Tongue (tissue), 1 donor: ENCODE measurements at regions not wholly inside any gene's neighbourhood (a gene's known extent, or its start where the extent isn't known, plus 50 kb on each side); places are given as distances from the start of the nearest gene placed in this dataset.
"Not testable (repeated sequence)": the region's sequence is repeated elsewhere in the genome, so short reads cannot be mapped to it uniquely, and the experiment has no call there.

ENCODE experiments used
- DNase-seq: peaks from one replicate; pipeline ENCODE4 v3.0.0-alpha.2; 2015

DNA sequence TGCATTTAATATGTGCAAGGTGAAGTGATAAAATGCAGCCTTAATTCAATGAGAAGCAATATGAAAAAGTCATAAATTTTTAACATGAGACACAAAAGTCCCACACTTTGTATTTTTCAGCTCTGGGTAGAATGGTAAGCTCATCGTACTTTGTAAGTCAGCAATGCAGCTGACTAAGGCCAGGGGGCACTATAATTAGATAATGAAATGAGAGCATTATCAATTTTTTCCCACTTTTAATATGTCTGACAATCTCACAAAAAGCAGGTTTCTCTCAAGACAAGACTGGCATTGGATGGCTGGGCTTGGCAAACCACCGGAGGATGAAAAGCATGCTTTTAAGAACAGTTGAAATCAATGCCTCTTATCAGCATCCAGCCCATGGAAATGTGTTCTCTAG lies 162.8 kb downstream of the FAM174A start:
- DNase-seq = no peak

DNA sequence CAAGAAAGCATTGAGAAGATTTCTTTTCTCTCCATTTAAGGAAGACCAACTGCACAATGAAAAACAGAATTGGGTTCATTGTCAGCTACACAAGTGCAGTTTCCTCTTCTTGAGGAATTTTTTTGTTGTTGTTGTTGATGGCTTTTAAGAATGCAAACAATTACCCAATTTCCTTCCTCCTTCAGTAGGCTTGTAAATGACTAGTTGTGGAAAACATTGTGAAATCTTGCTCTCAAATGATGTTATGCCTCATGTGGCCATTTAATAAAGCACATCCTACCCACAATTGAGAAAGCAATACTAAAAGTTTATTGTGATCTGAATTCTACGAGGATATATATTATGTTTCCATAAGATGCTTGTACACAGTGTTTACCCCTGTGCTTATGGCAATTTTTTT lies 171.6 kb downstream of the FAM174A start:
- DNase-seq = no peak

DNA sequence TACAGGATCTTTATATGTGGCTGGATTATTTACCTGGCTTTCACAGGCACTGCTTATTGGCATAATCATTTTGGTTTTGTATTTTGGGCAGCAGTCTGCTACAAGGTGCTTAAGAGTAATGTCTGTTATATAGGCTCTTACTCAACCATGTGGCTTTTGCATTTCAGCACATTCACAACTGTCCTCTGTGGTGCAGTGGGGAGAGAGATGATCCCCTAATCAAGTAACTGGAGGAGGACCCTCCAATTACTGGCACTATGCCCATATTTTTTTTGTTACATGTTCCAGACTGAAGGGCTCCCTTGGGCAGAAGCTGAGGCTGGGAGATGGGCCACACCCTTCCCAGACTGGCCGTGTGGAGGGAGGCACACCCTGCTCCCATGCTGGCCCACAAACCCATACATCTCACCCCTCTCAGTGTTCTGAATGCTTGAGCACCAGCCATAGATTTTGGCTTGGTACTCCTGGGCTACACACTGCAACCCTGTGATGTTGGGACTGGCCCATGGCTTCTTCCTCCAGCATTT lies 173.5 kb downstream of the FAM174A start:
- no peak for DNase-seq

DNA sequence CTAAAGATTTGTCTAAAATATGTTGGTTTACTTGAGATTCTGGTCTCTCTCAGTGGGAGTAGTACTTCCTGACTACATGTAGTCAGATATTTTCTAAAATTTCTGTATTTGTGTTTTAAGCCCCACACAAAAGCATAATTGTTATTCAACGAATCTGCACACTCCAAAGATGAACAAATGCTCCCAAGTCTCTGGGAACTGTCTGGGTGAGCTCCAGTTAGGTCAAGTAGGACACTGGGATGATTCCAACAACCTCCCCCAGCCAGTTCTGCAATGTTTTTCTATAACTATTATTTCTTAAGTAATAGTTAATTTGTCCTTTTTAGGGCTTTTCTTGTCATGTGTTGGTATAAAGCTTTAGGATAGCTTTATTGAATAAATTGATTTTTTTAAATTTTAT lies 174.6 kb downstream of the FAM174A start:
- no peak for DNase-seq

DNA sequence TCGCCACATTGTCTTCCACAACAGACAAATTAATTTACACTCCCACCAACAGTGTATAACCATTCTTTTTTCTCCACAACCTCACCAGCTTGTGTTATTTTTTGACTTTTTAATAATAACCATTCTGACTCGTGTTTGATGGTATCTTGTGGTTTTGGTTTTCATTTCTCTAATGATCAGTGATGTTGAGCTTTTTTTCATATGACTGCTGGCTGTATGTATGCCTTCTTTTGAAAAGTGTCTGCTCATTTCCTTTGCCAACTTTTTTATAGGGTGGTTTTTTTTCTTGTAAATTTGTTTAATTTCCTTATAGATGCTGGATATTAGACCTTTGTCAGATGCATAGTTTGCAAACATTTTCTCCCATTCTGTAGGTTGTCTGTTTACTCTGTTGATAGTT lies 179.6 kb downstream of the FAM174A start:
- not testable (repeated sequence) for DNase-seq

DNA sequence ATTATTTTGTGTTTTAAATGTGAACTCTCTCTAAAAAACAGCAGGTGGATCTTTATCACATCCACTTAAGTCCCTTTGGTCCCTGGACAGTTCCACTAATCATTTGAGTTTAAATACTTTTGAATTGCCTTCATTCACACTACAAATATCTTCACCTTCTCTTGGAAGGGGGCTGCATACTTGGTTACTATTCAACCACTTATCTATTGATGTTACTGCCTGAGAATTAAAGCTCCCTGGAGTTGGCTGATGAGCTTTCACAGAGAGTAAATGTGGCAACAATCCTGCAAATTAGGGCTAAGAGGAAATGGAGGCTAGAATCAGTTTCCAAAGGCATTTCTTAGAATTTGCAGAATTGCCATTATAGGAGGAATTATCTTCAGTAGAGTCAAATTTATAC lies 180.4 kb downstream of the ST8SIA4 start:
- no peak for DNase-seq

DNA sequence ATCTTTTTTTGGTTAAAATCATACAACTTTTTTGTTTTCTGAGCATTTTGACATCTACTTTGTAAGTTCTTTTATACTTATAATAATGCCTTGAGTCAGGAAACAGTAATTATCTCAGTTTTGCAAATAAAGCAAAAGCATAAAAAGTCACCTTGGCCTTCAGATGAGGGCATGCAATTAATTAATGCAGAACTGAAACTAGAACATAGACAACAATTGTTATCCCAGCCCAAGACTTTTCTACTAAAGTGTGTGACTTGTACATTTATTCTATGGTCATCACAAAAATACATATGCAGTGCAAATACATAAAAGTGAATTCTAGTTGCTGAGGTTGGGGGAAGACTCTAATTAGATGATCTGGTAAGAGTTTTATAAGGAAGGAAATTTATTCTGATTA lies 179.9 kb downstream of the ST8SIA4 start:
- DNase-seq = no peak

DNA sequence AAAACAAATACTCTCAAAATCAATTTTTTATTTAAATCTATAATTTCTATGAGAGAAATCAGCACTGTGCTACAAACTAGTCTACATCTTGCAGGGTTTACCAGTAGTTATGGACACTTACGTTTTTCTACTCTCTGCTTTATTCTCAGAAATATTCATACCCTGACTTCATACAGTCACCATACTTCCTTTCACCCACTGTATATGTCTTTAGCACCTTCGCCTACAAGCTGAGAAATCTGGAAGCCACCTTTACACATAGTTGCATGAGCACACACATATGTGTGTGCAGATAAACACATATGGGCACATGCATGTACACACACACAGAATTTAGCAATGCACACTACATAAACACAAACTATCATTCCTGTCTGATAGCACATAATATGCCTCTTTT lies 177.0 kb downstream of the ST8SIA4 start:
- no peak for DNase-seq

DNA sequence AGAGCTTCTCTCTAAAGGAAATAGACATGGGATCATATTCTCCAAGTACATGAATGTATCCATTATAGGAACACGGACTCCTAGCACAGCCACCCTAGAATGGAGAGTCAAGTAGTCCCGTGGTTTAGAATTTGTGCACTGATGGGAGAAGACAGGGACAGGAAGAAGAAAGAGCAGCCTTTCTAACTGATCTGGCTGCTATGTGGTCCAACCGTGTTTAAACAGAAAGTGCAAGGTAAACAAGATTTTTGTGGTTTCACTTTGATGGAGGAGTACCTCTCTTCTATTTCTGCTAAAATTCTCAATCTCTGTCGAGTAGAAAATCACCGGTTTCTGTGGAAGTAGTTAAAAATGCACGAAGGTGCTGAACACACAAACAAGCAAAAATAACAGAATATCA lies 171.3 kb downstream of the ST8SIA4 start:
- DNase-seq = no peak

DNA sequence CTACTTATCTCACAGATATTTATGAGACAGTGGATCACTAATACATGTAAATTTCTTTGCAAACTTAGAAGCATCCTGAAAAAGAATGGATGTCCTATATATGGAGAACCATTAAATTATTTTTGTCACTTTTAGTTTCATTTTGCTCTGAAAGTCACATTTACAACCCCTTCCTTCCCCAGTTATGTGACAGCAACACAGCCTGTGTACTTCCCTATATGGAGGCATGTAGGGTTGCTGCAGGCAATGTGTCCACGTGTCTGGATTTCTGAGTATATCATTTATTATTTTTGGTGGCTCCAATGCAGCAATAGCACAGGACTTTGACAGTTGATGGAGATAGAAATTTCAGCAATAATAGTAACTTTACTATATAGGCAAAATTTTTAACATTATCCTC lies 156.4 kb downstream of the ST8SIA4 start:
- DNase-seq = no peak

DNA sequence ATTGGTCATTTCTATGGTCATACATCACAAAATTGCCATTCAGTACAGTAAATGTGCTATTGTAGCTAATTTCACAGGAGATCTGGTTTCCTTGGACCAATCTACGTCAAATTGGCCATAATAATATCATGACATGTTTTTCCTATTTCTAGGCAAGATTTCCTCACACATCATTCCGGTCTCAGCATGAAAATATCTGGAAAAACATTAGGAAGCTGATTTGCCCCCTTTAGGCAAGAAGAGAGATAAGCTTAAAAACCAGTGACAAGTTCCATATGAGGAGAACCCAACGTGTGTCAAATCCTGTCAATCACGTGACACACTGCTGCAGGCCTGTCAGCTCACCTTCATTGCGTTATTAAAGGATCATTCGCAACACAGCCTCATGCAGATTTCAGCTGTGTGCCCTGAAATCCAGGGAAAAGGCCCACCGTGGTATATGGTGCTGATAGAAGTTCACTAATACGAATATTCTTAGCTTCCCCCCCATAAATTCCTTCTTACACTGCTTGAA lies 153.3 kb downstream of the ST8SIA4 start:
- no peak for DNase-seq

DNA sequence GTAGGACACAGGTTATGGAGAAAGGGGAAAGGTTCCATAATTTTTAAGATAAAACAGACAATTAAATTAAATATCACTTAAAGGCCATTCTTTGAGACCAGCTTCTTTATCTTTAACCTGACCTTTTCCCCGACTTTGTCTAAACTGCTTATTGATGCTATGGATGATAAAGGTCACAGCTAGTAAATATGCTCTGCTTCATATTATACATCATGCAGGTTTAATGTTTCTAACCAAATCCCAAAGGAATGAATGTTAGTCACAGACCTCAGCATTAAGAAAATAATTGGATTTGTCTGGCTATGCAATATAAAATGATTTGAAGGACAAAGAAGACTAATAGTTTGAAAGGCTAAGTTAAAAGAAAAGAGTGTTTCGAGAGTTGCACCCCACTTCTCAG lies 147.6 kb downstream of the ST8SIA4 start:
- DNase-seq = no peak
